CD4-positive, alpha-beta T cell treated with Interleukin-2 at 100 ng/mL for 4 hours (primary cell): ENCODE measurements at regions not wholly inside any gene's neighbourhood (a gene's known extent, or its start where the extent isn't known, plus 50 kb on each side); places are given as distances from the start of the nearest gene placed in this dataset.
A peak's percentile ranks its signal among the peaks of the same experiment; 100 is the strongest.

Source experiments
- DNase-seq: peaks from one replicate; pipeline ENCODE4 v3.0.0-alpha.2; 2020; ENCODE audit warnings: low spot score

- no peak for DNase-seq
These were observed 52.1 kb downstream of the GSC start for GRCh38 chr14:94717808-94718207.

GRCh38 chr14:94716976-94717375 is 52.9 kb downstream of the GSC start:
- no peak for DNase-seq

GRCh38 chr14:94713115-94713514 is 56.8 kb downstream of the GSC start:
- DNase-seq = no peak

- DNase-seq = no peak
These were observed 59.2 kb downstream of the GSC start for GRCh38 chr14:94710731-94711130.

- no peak for DNase-seq
These were observed 62.4 kb downstream of the GSC start for GRCh38 chr14:94707494-94707893.

- DNase-seq = no peak
These were observed 63.8 kb downstream of the GSC start for GRCh38 chr14:94706133-94706532.

- DNase-seq = no peak
These were observed 67.3 kb downstream of the GSC start for GRCh38 chr14:94702629-94703028.

- DNase-seq = no peak
These were observed 68.0 kb downstream of the GSC start for GRCh38 chr14:94701861-94702370.

GRCh38 chr14:94700336-94700735 is 69.6 kb downstream of the GSC start:
- DNase-seq = no peak

- DNase-seq = no peak
These were observed 70.1 kb downstream of the GSC start for GRCh38 chr14:94699831-94700230.

- DNase-seq = no peak
These were observed 71.9 kb downstream of the GSC start for GRCh38 chr14:94697773-94698556.

- no peak for DNase-seq
These were observed 73.4 kb downstream of the GSC start for GRCh38 chr14:94696518-94696917.

GRCh38 chr14:94695231-94695630 is 74.7 kb downstream of the GSC start:
- no peak for DNase-seq

GRCh38 chr14:94691660-94692034 is 78.3 kb downstream of the GSC start:
- no peak for DNase-seq

- no peak for DNase-seq
These were observed 78.8 kb downstream of the GSC start for GRCh38 chr14:94690896-94691659.

- no peak for DNase-seq
These were observed 78.3 kb downstream of the SERPINA3 start for GRCh38 chr14:94690486-94690885.

GRCh38 chr14:94689985-94690400 is 77.8 kb downstream of the SERPINA3 start:
- no peak for DNase-seq

- DNase-seq = peak; percentile 31
These were observed 77.2 kb downstream of the SERPINA3 start for GRCh38 chr14:94689218-94689984.

- DNase-seq = no peak
These were observed 74.4 kb downstream of the SERPINA3 start for GRCh38 chr14:94686511-94687160.

- DNase-seq = no peak
These were observed 73.7 kb downstream of the SERPINA3 start for GRCh38 chr14:94685681-94686485.

- no peak for DNase-seq
These were observed 73.0 kb downstream of the SERPINA3 start for GRCh38 chr14:94685166-94685581.
